SK-N-SH treated with all-trans-retinoic acid at 6 μM for 48 hours (cell line): ENCODE measurements at regions not wholly inside any gene's neighbourhood (a gene's known extent, or its start where the extent isn't known, plus 50 kb on each side); places are given as distances from the start of the nearest gene placed in this dataset.

Source experiments
- ARNTL ChIP-seq: fragments of 450-650 bp; formaldehyde crosslinking; IDR thresholded peaks from 2 replicates; pipeline ENCODE4 v1.5.0; 2020; ENCODE audit warnings: low read depth, mild to moderate bottlenecking, moderate library complexity, borderline replicate concordance
- ESRRG ChIP-seq: fragments of 250-450 bp; sonication (Bioruptor Pico); IDR thresholded peaks from 2 replicates; pipeline ENCODE4 v1.6.1; 2021; ENCODE audit warnings: mild to moderate bottlenecking
- ISL1 ChIP-seq: fragments of 250-450 bp; sonication (Bioruptor Pico); IDR thresholded peaks from 2 replicates; pipeline ENCODE4 v2.1.2; 2022; ENCODE audit warnings: mild to moderate bottlenecking, moderate library complexity
- PATZ1 ChIP-seq: fragments of 250-450 bp; sonication (Bioruptor Pico); IDR thresholded peaks from 2 replicates; pipeline ENCODE4 v1.8.0; 2020; ENCODE audit warnings: mild to moderate bottlenecking, moderate library complexity, borderline replicate concordance
- RARB ChIP-seq: fragments of 250-450 bp; sonication (Bioruptor Pico); IDR thresholded peaks from 2 replicates; pipeline ENCODE4 v1.8.0; 2021; ENCODE audit warnings: mild to moderate bottlenecking, moderate library complexity
- TCF4 ChIP-seq: fragments of 250-450 bp; sonication (Bioruptor Pico); IDR thresholded peaks from 2 replicates; pipeline ENCODE4 v1.8.0; 2021; ENCODE audit warnings: mild to moderate bottlenecking, moderate library complexity, borderline replicate concordance
- TOX ChIP-seq: fragments of 250-450 bp; sonication (Bioruptor Pico); IDR thresholded peaks from 2 replicates; pipeline ENCODE4 v1.8.0; 2021; ENCODE audit warnings: mild to moderate bottlenecking, moderate library complexity, borderline replicate concordance
- TSHZ2 ChIP-seq: fragments of 250-450 bp; sonication (Bioruptor Pico); IDR thresholded peaks from 2 replicates; pipeline ENCODE4 v1.5.0; 2020; ENCODE audit warnings: mild to moderate bottlenecking, moderate library complexity
- ZFP30 ChIP-seq: fragments of 450-650 bp; formaldehyde crosslinking; IDR thresholded peaks from 2 replicates; pipeline ENCODE4 v1.5.0; 2022; ENCODE audit warnings: mild to moderate bottlenecking, moderate library complexity
- ZNF8 ChIP-seq: fragments of 450-650 bp; formaldehyde crosslinking; IDR thresholded peaks from 2 replicates; pipeline ENCODE4 v1.5.0; 2020; ENCODE audit warnings: mild to moderate bottlenecking, moderate library complexity

GRCh38 chr1:59029411-59030167, 245.7 kb upstream of the JUN start:
- TF ChIP-seq ZFP30 (CRISPR knock-in tag) (no peak), PATZ1 (CRISPR knock-in tag) (no peak), ARNTL (no peak), TSHZ2 (no peak), ESRRG (CRISPR knock-in tag) (no peak), ISL1 (CRISPR knock-in tag) (no peak), TCF4 (CRISPR knock-in tag) (no peak), RARB (CRISPR knock-in tag) (no peak), TOX (CRISPR knock-in tag) (no peak), ZNF8 (CRISPR knock-in tag) (no peak)
